ENCODE measurements at regions not wholly inside any gene's neighbourhood (a gene's known extent, or its start where the extent isn't known, plus 50 kb on each side); places are given as distances from the start of the nearest gene placed in this dataset.
"Not testable (repeated sequence)": the region's sequence is repeated elsewhere in the genome, so short reads cannot be mapped to it uniquely, and the experiment has no call there.

GRCh38 chr9:75483636-75484035 lies 395.3 kb downstream of the OSTF1 start:
- 0 out of 2 replicates have a peak, but pooled peaks cover 2% of the 10 kb centered on the region for H3K9me3 ChIP-seq (ENCODE audit: control insufficient read depth, insufficient read depth, low read depth, low read length)
- no peak overlapping the region for H3K27ac ChIP-seq (ENCODE audit: low read depth, low read length)
- H3K27me3 ChIP-seq (ENCODE audit: control insufficient read depth, insufficient read depth, low read length), result no peaks in the 10 kb centered on the region
- no peak overlapping the region for H3K9ac ChIP-seq (ENCODE audit: low read length)
- H3K4me1 ChIP-seq (ENCODE audit: control insufficient read depth, insufficient read depth, low read length), result no peaks in the 10 kb centered on the region
- no peak overlapping the region for H3K4me3 ChIP-seq (ENCODE audit: low read depth, low read length)
- H3K36me3 ChIP-seq (ENCODE audit: control insufficient read depth, insufficient read depth, low read length), result no peaks in the 10 kb centered on the region

DNA sequence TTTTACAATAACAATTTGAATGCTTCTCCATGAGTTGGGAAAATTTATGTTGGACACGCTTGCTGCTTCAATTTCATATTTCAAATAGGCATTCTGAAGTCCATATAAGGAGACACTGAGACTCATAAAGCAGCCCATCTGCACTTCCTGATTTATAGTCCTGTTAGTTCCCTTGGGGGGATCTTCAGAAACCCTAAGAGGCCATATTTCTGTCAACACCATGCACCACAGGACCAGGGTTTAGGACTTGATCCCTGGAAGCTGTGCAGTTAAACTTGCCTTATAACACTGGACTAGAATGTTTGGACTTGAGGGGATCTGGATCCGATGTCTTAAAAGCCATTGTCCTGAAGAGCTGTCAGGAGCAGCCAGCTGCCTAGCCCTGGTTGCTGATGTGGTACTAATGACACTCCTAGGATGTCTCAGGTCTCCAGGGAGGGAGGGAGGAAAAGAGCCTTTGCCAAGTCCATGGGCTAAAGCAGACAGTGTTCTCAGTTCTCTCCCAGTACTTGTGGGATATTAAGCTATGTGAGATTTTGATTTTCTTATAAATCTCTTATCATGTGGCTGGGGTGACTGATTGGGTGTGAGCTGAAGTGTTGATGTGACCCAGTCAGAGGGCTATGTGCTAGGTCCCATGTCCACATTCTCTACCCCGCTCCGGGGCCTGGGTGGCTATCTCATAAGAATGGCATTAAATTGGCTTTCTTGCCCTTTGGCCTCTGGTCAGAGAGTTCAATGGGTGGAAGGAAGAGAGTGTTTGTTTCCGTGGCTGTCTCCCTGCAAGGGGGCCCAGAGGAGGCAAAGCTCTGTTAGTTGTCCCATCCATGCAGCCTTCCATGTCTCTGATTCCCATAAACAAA lies 399.8 kb downstream of the OSTF1 start:
- no peaks in the 10 kb centered on the region for H3K36me3 ChIP-seq (ENCODE audit: control insufficient read depth, insufficient read depth, low read length)
- H3K27ac ChIP-seq (ENCODE audit: low read depth, low read length), result no peak overlapping the region
- H3K27me3 ChIP-seq (ENCODE audit: control insufficient read depth, insufficient read depth, low read length), result no peaks in the 10 kb centered on the region
- H3K9me3 ChIP-seq (ENCODE audit: control insufficient read depth, insufficient read depth, low read depth, low read length), result no peaks in the 10 kb centered on the region
- H3K4me3 ChIP-seq (ENCODE audit: low read depth, low read length), result no peak overlapping the region
- H3K9ac ChIP-seq (ENCODE audit: low read length), result no peak overlapping the region
- H3K4me1 ChIP-seq (ENCODE audit: control insufficient read depth, insufficient read depth, low read length), result no peaks in the 10 kb centered on the region

- H3K9ac ChIP-seq (ENCODE audit: low read length), result no peak overlapping the region
- no peaks in the 10 kb centered on the region for H3K4me1 ChIP-seq (ENCODE audit: control insufficient read depth, insufficient read depth, low read length)
- H3K4me3 ChIP-seq (ENCODE audit: low read depth, low read length), result no peak overlapping the region
- H3K27me3 ChIP-seq (ENCODE audit: control insufficient read depth, insufficient read depth, low read length), result no peaks in the 10 kb centered on the region
- H3K36me3 ChIP-seq (ENCODE audit: control insufficient read depth, insufficient read depth, low read length), result no peaks in the 10 kb centered on the region
- no peak overlapping the region for H3K27ac ChIP-seq (ENCODE audit: low read depth, low read length)
- H3K9me3 ChIP-seq (ENCODE audit: control insufficient read depth, insufficient read depth, low read depth, low read length), result no peaks in the 10 kb centered on the region
Measured at GRCh38 chr9:75488719-75489110, 400.4 kb downstream of the OSTF1 start.

- Histone ChIP-seq H3K4me1 (ENCODE audit: control insufficient read depth, insufficient read depth, low read length) (no peaks in the 10 kb centered on the region), H3K27ac (ENCODE audit: low read depth, low read length) (no peak overlapping the region), H3K36me3 (ENCODE audit: control insufficient read depth, insufficient read depth, low read length) (no peaks in the 10 kb centered on the region), H3K9me3 (ENCODE audit: control insufficient read depth, insufficient read depth, low read depth, low read length) (no peaks in the 10 kb centered on the region), H3K27me3 (ENCODE audit: control insufficient read depth, insufficient read depth, low read length) (no peaks in the 10 kb centered on the region), H3K4me3 (ENCODE audit: low read depth, low read length) (no peak overlapping the region), H3K9ac (ENCODE audit: low read length) (no peak overlapping the region)
Measured at GRCh38 chr9:75490326-75490725, 400.1 kb upstream of the PCSK5 start.

DNA sequence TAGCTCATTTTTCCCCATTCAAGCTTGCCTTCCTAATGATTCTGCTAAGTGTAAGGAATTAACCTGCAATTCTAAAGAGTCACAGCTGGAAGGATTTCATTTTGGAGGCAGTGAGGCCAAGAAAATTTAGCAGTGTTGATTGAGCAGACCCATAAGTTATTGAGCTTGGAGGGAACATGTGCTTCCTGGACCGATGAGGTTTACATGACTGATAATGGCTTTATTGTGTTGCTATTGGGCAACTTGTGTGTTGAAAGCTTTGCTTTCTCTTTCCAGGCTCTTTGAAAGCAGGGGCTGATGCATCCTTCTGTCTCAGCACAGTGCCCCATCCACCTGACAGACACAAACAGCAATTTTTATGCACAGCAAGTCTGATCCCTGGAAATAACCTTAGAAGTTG lies 398.9 kb upstream of the PCSK5 start:
- no peak overlapping the region for H3K4me3 ChIP-seq (ENCODE audit: low read depth, low read length)
- H3K27me3 ChIP-seq (ENCODE audit: control insufficient read depth, insufficient read depth, low read length), result no peaks in the 10 kb centered on the region
- H3K9ac ChIP-seq (ENCODE audit: low read length), result no peak overlapping the region
- no peaks in the 10 kb centered on the region for H3K36me3 ChIP-seq (ENCODE audit: control insufficient read depth, insufficient read depth, low read length)
- no peaks in the 10 kb centered on the region for H3K9me3 ChIP-seq (ENCODE audit: control insufficient read depth, insufficient read depth, low read depth, low read length)
- no peaks in the 10 kb centered on the region for H3K4me1 ChIP-seq (ENCODE audit: control insufficient read depth, insufficient read depth, low read length)
- no peak overlapping the region for H3K27ac ChIP-seq (ENCODE audit: low read depth, low read length)

GRCh38 chr9:75499812-75500211 lies 390.7 kb upstream of the PCSK5 start:
- Histone ChIP-seq H3K9me3 (ENCODE audit: control insufficient read depth, insufficient read depth, low read depth, low read length) (no peaks in the 10 kb centered on the region), H3K4me3 (ENCODE audit: low read depth, low read length) (no peak overlapping the region), H3K4me1 (ENCODE audit: control insufficient read depth, insufficient read depth, low read length) (no peaks in the 10 kb centered on the region), H3K36me3 (ENCODE audit: control insufficient read depth, insufficient read depth, low read length) (no peaks in the 10 kb centered on the region), H3K27me3 (ENCODE audit: control insufficient read depth, insufficient read depth, low read length) (no peaks in the 10 kb centered on the region), H3K9ac (ENCODE audit: low read length) (no peak overlapping the region), H3K27ac (ENCODE audit: low read depth, low read length) (no peak overlapping the region)

DNA sequence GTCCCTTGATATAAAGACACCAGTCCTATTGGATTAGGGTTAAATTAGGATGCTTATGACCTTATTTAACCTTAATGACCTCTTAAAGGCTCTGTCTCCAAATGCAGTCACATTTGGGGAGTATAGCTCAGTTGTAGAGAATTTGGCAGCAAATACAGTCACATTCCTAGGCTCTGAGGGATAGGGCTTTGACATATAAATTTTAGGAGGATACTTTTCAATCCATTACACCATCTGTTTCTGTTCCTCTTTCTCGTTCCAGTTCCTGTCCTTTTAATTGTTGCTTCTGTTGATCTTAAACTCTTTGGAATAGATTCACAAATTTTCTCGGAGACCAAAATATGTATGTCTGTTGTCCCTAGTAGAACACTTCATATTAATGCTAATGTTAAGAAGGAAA lies 390.0 kb upstream of the PCSK5 start:
- Histone ChIP-seq H3K4me1 (ENCODE audit: control insufficient read depth, insufficient read depth, low read length) (no peaks in the 10 kb centered on the region), H3K9me3 (ENCODE audit: control insufficient read depth, insufficient read depth, low read depth, low read length) (no peaks in the 10 kb centered on the region)

DNA sequence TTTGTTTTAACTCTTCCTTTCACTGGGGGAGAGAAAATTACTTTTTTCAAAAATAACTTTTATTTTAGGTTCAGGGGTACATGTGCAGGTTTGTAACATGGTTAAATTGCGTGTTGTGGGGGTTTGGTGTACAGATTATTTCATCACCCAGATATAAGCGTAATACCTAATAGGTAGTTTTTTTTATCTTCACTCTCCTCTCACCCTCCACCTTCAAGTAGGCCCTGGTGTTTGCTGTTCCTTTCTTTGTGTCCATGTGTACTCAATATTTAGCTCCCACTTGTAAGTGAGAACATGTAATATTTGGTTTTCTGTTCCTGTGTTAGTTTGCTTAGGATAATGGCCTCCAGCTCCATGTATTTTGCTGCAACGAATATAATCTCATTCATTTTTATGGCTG lies 389.5 kb upstream of the PCSK5 start:
- not testable (repeated sequence) for H3K9ac ChIP-seq (ENCODE audit: low read length); H3K36me3 ChIP-seq (ENCODE audit: control insufficient read depth, insufficient read depth, low read length); H3K9me3 ChIP-seq (ENCODE audit: control insufficient read depth, insufficient read depth, low read depth, low read length); H3K4me1 ChIP-seq (ENCODE audit: control insufficient read depth, insufficient read depth, low read length); H3K27me3 ChIP-seq (ENCODE audit: control insufficient read depth, insufficient read depth, low read length); H3K4me3 ChIP-seq (ENCODE audit: low read depth, low read length); H3K27ac ChIP-seq (ENCODE audit: low read depth, low read length)

More for the DNA sequence above, 390.0 kb upstream of the PCSK5 start:
- Histone ChIP-seq H3K36me3 (ENCODE audit: control insufficient read depth, insufficient read depth, low read length) (no peaks in the 10 kb centered on the region), H3K9ac (ENCODE audit: low read length) (no peak overlapping the region), H3K4me3 (ENCODE audit: low read depth, low read length) (no peak overlapping the region), H3K27me3 (ENCODE audit: control insufficient read depth, insufficient read depth, low read length) (no peaks in the 10 kb centered on the region), H3K27ac (ENCODE audit: low read depth, low read length) (no peak overlapping the region)

GRCh38 chr9:75504721-75505120 lies 385.8 kb upstream of the PCSK5 start:
- Histone ChIP-seq H3K9me3 (ENCODE audit: control insufficient read depth, insufficient read depth, low read depth, low read length) (peaks cover 3% of the 10 kb centered on the region), H3K36me3 (ENCODE audit: control insufficient read depth, insufficient read depth, low read length) (no peaks in the 10 kb centered on the region), H3K9ac (ENCODE audit: low read length) (no peak overlapping the region), H3K27ac (ENCODE audit: low read depth, low read length) (no peak overlapping the region), H3K4me3 (ENCODE audit: low read depth, low read length) (no peak overlapping the region), H3K27me3 (ENCODE audit: control insufficient read depth, insufficient read depth, low read length) (no peaks in the 10 kb centered on the region), H3K4me1 (ENCODE audit: control insufficient read depth, insufficient read depth, low read length) (no peaks in the 10 kb centered on the region)

- no peak overlapping the region for H3K9ac ChIP-seq (ENCODE audit: low read length)
- H3K4me3 ChIP-seq (ENCODE audit: low read depth, low read length), result no peak overlapping the region
- peaks cover 3% of the 10 kb centered on the region for H3K9me3 ChIP-seq (ENCODE audit: control insufficient read depth, insufficient read depth, low read depth, low read length)
Measured at GRCh38 chr9:75505654-75506053, 384.8 kb upstream of the PCSK5 start.

DNA sequence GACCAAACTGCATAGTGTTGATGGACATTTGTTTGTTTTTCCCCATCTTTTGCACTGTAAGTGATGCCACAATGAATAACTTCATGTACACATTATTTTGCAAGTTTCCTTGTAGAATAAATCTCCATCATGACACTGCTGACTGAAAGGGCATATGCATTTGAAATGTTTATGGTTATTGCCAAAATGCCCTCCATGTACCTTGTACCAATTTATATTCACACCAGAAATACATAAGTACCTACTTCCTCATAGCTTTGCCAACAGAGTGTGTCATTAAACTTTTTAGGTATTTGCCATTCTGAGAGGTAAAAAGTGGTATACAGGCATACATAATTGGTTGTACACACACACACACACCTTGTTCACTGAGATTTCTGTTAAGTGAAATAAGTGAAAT lies 361.0 kb upstream of the PCSK5 start:
- H3K27ac ChIP-seq (ENCODE audit: low read depth, low read length), result no peak overlapping the region
- H3K4me3 ChIP-seq (ENCODE audit: low read depth, low read length), result no peak overlapping the region
- no peaks in the 10 kb centered on the region for H3K27me3 ChIP-seq (ENCODE audit: control insufficient read depth, insufficient read depth, low read length)
- H3K36me3 ChIP-seq (ENCODE audit: control insufficient read depth, insufficient read depth, low read length), result no peaks in the 10 kb centered on the region
- H3K4me1 ChIP-seq (ENCODE audit: control insufficient read depth, insufficient read depth, low read length), result no peaks in the 10 kb centered on the region
- H3K9ac ChIP-seq (ENCODE audit: low read length), result no peak overlapping the region
- no peaks in the 10 kb centered on the region for H3K9me3 ChIP-seq (ENCODE audit: control insufficient read depth, insufficient read depth, low read depth, low read length)

More at GRCh38 chr9:75505654-75506053, 384.8 kb upstream of the PCSK5 start:
- Histone ChIP-seq H3K27me3 (ENCODE audit: control insufficient read depth, insufficient read depth, low read length) (no peaks in the 10 kb centered on the region), H3K4me1 (ENCODE audit: control insufficient read depth, insufficient read depth, low read length) (no peaks in the 10 kb centered on the region), H3K36me3 (ENCODE audit: control insufficient read depth, insufficient read depth, low read length) (no peaks in the 10 kb centered on the region), H3K27ac (ENCODE audit: low read depth, low read length) (no peak overlapping the region)
